ENCODE measurements at regions not wholly inside any gene's neighbourhood (a gene's known extent, or its start where the extent isn't known, plus 50 kb on each side); places are given as distances from the start of the nearest gene placed in this dataset.

DNA sequence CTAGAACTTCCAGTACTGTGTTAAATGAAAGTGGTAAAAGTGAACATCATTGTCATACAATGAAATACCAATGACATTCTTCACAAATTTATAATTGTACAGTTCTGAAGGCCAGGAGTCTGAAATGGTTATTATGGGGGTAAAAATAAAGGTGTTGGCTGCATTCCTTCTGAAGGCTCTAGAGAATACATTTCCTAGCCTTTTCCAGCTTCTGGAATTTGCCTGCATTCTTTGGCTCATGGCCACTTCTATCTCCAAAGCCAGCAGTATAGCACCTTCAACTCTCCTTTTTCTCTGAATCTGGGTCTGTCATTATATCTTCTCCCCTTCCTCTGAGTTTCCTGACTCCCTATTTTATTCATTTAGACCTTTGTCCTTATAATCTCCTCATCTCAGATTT is 1232.7 kb upstream of the TENM4 start:
- no peak for DNase-seq (ENCODE audit: low spot score)

GRCh38 chr11:80669620-80670019 is 1228.8 kb upstream of the TENM4 start:
- no peak for DNase-seq (ENCODE audit: low spot score)

- DNase-seq (ENCODE audit: low spot score): no peak
These were observed 1227.2 kb upstream of the TENM4 start for GRCh38 chr11:80668039-80668438.

DNA sequence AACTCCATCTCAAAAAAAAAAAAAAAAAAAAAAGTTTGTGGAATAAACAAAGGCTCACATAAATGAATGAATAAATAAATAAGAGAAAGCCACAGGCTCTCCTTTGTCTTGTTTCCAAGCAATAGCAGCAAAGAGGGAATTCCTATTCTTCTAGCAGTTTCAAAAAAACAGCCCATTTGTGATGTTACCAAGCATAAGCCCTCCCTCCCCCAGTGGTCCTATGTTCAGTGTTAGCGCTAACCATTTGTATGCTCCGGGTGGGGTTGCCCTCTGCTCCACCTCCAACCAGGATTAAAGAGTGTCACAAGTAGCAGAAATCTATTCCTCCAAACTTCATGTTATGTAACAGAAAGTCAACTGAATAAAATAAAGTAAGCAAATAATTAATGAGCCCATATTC is 1215.0 kb upstream of the TENM4 start:
- DNase-seq (ENCODE audit: low spot score): no peak

DNA sequence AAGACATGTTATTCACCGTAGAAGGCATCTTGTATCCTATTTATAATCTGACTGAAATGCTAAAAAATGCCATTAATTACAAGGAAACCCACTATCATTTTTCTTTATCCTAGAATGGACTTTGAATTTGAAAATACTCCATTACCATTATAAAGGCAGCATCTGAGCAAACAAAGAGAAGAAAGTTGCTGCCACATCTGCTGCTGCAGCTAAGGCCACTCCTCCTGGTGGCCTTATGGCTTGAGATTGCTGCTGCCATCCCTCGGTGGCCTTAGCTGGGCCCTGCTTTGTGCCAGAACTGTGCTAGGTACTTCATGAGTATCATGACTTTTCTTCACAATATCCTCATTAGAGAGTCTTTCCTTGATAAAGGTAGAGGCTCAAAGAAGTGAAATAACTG is 1210.1 kb upstream of the TENM4 start:
- DNase-seq (ENCODE audit: low spot score): no peak

- no peak for DNase-seq (ENCODE audit: low spot score)
These were observed 1208.4 kb upstream of the TENM4 start for GRCh38 chr11:80649186-80649585.

DNA sequence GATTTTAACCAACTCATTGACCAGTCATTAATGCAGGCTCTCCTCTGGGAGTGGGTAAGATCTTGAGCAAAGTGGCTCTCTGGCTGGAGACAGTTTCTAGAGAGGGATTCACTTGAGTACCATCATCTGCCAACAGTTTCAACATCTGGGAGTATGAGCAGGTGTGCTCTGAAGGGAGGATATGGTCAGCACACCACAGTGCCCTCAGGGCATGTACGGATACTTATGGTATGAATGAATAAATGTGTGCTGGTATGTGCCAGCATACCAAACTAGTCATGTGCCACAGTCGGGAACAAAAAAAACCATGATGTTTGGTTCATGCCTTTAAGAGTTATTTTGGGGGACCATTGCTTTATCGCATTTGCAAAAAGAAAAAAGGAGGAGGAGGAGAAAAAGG is 1197.5 kb upstream of the TENM4 start:
- no peak for DNase-seq (ENCODE audit: low spot score)

- no peak for DNase-seq (ENCODE audit: low spot score)
These were observed 1196.7 kb upstream of the TENM4 start for GRCh38 chr11:80637571-80637970.

GRCh38 chr11:80636999-80637398 is 1196.2 kb upstream of the TENM4 start:
- no peak for DNase-seq (ENCODE audit: low spot score)

- DNase-seq (ENCODE audit: low spot score): no peak
These were observed 1194.3 kb upstream of the TENM4 start for GRCh38 chr11:80635178-80635577.

GRCh38 chr11:80632691-80633090 is 1191.9 kb upstream of the TENM4 start:
- no peak for DNase-seq (ENCODE audit: low spot score)

DNA sequence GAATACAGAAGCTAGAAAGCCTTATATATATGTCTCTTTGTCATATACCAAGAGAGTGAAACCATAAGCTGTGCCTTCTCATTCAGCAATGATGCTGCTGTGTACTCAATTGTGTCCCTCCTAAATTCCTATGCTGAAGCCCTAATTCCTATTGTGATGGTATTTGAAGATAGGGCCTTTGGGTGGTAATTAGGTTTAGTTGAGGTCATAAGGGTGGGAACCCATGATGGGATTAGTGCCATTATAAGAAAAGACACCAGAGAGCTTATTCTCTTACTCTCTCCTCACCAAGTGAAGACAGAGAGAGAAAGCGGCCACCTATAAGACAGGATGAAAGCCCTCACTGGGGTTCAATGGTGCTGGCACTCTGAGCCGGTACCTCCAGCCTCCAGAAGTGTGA is 1191.3 kb upstream of the TENM4 start:
- DNase-seq (ENCODE audit: low spot score): no peak

DNA sequence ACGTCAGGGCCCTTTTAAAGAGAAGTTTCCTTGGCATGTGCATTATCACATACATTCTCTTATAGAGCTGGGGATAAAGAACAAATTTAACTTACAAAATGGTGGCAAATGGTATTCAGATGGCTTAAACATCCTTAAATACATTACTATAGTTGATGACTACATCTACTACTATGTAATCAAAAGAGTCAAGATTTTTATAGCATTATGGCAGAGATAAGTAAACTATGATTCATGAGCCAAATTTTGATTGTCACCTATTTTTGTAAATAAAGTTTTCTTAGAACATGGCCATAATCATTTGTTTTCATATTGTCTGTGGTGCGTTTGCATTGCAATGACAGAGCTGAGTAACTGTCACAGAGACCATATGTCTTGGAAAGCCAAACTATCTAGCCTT is 1188.6 kb upstream of the TENM4 start:
- DNase-seq (ENCODE audit: low spot score): no peak

DNA sequence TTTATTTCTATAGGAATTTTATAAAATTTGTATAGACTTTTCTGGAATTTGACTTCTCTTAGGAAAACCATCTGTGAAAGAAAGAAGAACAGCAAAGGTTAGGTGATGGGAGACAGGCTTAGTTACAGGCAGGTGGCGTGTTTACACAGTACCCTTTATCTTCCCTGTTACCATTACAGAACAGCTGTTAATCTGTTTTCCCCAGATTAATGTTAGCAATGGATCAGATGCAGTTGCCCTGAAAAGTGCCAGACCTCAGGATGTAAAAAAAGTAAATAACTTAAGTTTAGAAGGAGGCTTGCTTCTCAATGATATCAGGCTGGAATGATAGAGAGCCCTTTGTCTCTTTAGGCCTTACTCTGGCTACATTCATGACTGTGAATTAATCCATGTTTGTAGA is 1186.5 kb upstream of the TENM4 start:
- DNase-seq (ENCODE audit: low spot score): no peak

- no peak for DNase-seq (ENCODE audit: low spot score)
These were observed 1185.9 kb upstream of the TENM4 start for GRCh38 chr11:80626721-80627120.

- DNase-seq (ENCODE audit: low spot score): no peak
These were observed 1184.7 kb upstream of the TENM4 start for GRCh38 chr11:80625563-80625962.

- DNase-seq (ENCODE audit: low spot score): no peak
These were observed 1181.0 kb upstream of the TENM4 start for GRCh38 chr11:80621871-80622270.

DNA sequence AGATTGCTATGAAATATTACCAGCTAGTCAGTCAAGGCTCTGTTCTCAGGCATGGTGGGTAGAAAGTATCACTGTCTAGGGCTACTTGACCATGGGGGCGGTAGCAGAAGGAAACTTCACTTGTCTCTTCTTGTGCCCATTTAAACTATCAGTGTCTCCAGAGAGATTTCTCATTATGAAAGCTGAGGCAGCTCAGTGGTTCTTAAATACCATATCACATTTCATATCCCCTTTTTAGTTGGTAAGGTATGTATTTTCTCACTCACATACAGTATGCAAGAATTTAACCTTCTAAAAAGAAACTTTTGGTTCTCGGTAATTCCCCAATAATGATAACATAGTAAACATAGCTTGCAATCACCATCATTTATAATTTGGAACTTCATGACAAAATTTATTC is 1180.0 kb upstream of the TENM4 start:
- no peak for DNase-seq (ENCODE audit: low spot score)

- no peak for DNase-seq (ENCODE audit: low spot score)
These were observed 1176.3 kb upstream of the TENM4 start for GRCh38 chr11:80617156-80617555.

- no peak for DNase-seq (ENCODE audit: low spot score)
These were observed 1175.4 kb upstream of the TENM4 start for GRCh38 chr11:80616070-80616800.

DNA sequence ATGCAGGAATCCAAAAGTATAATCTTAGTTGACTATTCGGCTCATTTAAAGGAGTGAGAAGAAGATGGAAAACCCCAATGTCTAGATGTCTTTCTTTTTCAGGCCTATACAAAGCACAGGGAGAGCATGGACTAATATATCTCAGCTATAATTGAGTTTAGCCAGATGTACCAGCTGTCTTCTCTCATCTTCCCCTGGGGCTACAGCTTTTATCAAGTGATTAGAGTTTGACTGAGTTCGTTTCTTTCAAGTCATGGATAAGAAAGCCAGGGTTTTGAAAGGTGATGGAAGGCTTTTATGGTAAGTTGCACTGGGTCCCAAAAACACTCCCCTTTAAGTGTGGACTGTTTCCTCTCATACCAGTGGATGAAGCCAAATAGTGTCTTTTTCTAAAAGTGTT is 1172.8 kb upstream of the TENM4 start:
- no peak for DNase-seq (ENCODE audit: low spot score)

DNA sequence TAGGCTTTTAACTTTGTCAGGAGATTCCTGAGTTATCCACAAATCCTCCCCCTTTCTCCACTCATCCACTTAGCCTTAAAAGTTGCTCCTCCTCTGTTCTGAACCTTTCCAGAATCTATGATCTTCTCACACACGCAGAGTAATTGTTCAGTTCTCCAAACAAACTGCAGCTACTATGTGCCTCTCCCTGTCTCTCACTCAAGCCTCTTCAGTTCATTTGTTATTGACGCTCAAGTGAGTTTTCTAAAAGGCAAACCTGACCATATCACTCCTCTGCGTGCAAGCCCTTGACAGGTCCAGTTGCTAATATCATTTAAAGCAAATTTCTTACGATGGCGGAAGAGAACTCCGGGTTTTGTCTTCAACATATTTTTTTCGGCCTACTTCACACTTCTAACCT is 1169.7 kb upstream of the TENM4 start:
- DNase-seq (ENCODE audit: low spot score): no peak

DNA sequence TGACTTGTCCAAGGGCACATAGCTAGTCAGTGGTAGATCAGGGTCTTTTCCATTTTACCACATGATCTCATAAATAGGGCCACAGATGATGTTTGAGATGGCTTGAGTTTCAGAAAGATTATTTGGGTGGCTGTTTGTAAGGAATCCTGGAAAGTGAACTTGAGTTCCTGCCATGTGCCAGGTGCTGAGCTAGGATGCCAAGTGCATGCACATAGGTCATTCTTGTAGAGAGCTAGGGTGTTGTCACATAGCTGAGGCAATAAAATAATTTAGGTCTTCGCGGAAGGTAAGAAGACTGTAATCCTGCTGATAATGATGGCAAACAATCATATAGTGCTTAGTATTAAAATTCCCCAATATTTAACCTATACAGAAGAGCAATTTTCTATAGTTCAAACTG is 1162.6 kb upstream of the TENM4 start:
- no peak for DNase-seq (ENCODE audit: low spot score)

GRCh38 chr11:80598905-80599304 is 1158.1 kb upstream of the TENM4 start:
- DNase-seq (ENCODE audit: low spot score): no peak
